ENCODE measurements at regions not wholly inside any gene's neighbourhood (a gene's known extent, or its start where the extent isn't known, plus 50 kb on each side); places are given as distances from the start of the nearest gene placed in this dataset.

DNA sequence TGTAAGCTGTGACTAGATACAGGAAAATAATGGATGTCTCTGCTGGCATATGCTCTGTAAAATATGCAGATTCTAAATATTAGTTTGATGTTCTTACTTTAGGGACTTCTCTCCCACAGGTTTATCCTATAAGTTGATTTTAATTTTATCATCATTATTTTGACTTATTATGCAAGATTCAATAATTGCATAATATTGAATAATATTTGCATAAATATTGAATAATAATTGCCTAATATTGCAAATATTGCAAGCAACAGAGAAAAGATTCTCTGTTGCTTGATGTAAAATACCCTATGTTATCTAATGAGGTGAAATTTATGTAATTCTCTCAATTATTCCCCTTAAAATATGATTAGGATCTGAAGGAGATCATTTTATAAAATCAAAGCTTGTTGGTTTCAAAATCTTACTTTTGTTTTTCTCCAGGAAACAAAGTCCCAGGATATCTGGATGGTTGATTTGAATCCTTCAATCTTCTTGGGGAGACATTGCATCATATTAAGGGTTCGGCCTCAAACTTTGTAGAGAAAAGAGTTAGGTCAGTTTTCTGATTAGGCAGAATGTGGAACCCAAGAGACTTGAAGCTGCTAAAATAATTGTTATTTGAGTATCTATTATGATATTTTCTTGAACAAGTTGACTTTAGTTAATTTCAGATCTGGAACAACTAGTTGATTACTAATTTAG lies 92.8 kb upstream of the MTPN start:
- TF ChIP-seq, protein P1, sequence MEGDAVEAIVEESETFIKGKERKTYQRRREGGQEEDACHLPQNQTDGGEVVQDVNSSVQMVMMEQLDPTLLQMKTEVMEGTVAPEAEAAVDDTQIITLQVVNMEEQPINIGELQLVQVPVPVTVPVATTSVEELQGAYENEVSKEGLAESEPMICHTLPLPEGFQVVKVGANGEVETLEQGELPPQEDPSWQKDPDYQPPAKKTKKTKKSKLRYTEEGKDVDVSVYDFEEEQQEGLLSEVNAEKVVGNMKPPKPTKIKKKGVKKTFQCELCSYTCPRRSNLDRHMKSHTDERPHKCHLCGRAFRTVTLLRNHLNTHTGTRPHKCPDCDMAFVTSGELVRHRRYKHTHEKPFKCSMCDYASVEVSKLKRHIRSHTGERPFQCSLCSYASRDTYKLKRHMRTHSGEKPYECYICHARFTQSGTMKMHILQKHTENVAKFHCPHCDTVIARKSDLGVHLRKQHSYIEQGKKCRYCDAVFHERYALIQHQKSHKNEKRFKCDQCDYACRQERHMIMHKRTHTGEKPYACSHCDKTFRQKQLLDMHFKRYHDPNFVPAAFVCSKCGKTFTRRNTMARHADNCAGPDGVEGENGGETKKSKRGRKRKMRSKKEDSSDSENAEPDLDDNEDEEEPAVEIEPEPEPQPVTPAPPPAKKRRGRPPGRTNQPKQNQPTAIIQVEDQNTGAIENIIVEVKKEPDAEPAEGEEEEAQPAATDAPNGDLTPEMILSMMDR (conservative IDR thresholded peaks at IDR 0.05; ENCODE audit: control insufficient read depth, insufficient read depth, low read depth, low read length), result no peak
- H3K4me3 ChIP-seq (ENCODE audit: control insufficient read depth, low read depth, low read length), result no peak overlapping the region
- no peak for DNase-seq (ENCODE audit: low read depth)

DNA sequence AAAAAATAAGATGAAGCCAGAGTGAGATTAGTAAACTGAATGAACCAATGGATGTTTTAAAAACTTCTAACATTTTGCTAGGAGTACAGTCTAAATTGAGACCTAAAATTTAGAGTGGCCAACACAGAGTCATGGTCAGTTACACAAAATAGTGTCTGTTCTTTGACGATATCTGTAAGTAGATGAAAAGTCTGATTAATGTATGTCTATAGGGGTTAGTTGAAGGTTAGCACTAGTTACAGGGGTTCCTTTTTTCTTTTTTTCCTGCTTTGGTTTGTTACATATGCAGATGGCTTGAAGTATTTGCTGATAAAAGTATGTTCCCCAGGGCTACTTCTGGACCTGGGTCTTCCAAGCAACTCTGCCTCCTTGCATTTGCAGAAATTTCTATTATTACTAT lies 90.1 kb upstream of the MTPN start:
- no peak overlapping the region for H3K4me3 ChIP-seq (ENCODE audit: control insufficient read depth, low read depth, low read length)
- no peak for DNase-seq (ENCODE audit: low read depth)

DNA sequence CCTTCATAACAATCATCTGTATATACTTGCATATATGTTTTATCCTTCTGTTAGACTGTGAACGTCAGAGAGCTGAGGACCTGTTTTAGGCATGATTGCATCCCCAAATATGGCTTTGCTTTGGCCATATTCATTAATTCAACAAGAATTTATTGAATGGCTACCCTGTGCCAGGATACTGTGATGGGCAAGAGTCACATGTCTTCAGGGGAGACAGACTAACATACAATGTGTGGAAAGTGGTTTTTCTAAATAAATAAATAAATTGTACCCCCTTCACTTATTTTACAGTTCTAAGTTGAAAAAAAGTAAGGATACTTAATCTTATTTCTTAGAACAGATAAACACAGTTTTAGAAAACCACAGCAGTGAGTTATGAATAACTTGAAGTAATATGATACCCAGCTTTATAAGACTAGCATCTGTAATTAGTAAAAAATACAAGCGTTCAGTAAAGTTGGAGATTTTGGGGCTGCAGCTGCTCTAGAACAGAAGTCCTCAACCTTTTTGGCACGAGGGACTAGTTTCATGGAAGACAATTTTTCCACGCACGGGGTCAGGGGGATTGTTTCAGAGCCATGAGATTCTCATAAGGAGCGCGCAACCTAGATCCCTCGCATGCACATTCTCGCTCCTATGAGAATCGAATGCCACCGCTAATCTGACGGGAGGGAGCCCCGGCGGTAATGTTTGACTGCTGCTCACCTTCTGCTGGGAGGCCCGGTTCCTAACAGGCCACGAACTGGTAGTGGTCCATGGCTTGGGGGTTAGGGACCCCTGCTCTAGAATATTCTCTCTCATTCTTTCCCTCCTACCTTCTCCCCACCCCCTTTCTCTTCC lies 89.4 kb upstream of the MTPN start:
- TF ChIP-seq, protein P1 (conservative IDR thresholded peaks at IDR 0.05; ENCODE audit: control insufficient read depth, insufficient read depth, low read depth, low read length), result no peak
- DNase-seq (ENCODE audit: low read depth), result no peak
- H3K4me3 ChIP-seq (ENCODE audit: control insufficient read depth, low read depth, low read length), result no peak overlapping the region

More for the DNA sequence above, 90.1 kb upstream of the MTPN start:
- TF ChIP-seq, protein P1 (conservative IDR thresholded peaks at IDR 0.05; ENCODE audit: control insufficient read depth, insufficient read depth, low read depth, low read length), result no peak

DNA sequence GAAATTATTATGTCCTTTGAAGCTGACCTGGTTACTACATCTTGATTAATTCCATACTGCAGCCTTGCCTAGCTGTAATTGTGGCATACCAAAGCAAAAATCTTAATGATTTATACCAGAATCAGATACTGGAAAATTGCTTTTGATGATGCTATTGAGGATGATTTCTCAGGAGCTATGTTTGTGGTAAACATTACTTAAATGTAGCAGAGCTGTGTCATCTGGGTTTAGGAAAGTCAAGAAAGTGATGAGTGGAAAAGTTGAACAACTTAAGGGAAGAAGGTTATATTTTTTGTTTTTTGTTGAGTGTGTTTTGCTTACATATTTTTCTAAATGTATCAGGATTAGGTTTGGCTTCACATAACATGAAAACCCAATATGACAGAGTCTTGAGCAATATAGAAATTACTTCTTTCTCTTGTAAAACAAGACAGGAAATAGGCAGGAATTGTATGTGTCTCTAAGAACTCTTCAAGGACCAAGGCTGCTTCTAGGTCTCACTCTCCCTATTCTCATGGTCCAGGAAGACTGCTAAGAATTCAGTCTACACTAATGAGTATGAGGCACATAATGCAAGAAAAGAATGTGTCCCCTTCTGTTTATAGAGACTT lies 87.6 kb upstream of the MTPN start:
- DNase-seq (ENCODE audit: low read depth), result no peak
- TF ChIP-seq, protein P1 (conservative IDR thresholded peaks at IDR 0.05; ENCODE audit: control insufficient read depth, insufficient read depth, low read depth, low read length), result no peak
- no peak overlapping the region for H3K4me3 ChIP-seq (ENCODE audit: control insufficient read depth, low read depth, low read length)

DNA sequence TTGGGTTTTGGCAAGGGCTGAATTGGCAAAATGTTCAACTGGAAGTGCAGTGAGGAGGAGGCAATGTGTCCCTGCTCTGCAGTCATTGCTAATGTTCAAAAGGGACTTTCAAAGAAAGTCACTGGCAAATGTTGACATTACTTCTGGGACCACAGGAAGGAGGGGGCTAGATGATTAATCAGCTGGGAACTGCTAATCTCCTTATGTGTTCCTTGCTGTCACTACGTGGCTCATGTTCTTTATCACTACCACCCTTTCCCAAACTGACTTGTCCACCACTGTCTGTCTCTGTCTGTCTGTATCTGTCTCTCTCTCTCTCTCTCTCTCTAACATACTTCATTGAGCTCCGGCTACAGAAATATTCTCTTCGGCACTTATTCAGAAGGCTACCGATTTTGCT lies 86.9 kb upstream of the MTPN start:
- no peak overlapping the region for H3K4me3 ChIP-seq (ENCODE audit: control insufficient read depth, low read depth, low read length)
- TF ChIP-seq, protein P1 (conservative IDR thresholded peaks at IDR 0.05; ENCODE audit: control insufficient read depth, insufficient read depth, low read depth, low read length), result no peak
- no peak for DNase-seq (ENCODE audit: low read depth)

DNA sequence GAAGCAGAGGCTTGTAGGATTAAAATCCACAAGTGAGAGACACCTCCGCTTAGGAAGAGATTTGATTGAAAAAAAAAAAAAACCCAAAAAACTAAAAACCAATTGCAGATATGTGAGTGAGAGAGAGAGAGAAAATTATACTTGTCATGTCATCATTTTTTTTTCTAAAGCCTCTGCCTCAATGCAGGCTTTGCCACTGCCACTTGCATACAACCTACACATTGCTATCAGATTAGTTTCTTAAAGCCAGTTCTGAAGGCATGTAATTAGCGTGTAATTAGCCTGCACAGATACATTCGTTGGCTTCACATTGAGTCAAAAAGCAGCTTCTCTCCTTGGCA lies 86.1 kb upstream of the MTPN start:
- no peak for DNase-seq (ENCODE audit: low read depth)
- TF ChIP-seq, protein P1 (conservative IDR thresholded peaks at IDR 0.05; ENCODE audit: control insufficient read depth, insufficient read depth, low read depth, low read length), result no peak
- H3K4me3 ChIP-seq (ENCODE audit: control insufficient read depth, low read depth, low read length), result no peak overlapping the region

All from fibroblast of mammary gland (primary cell).